ENCODE measurements at regions not wholly inside any gene's neighbourhood (a gene's known extent, or its start where the extent isn't known, plus 50 kb on each side); places are given as distances from the start of the nearest gene placed in this dataset.

- TF ChIP-seq, protein P1, sequence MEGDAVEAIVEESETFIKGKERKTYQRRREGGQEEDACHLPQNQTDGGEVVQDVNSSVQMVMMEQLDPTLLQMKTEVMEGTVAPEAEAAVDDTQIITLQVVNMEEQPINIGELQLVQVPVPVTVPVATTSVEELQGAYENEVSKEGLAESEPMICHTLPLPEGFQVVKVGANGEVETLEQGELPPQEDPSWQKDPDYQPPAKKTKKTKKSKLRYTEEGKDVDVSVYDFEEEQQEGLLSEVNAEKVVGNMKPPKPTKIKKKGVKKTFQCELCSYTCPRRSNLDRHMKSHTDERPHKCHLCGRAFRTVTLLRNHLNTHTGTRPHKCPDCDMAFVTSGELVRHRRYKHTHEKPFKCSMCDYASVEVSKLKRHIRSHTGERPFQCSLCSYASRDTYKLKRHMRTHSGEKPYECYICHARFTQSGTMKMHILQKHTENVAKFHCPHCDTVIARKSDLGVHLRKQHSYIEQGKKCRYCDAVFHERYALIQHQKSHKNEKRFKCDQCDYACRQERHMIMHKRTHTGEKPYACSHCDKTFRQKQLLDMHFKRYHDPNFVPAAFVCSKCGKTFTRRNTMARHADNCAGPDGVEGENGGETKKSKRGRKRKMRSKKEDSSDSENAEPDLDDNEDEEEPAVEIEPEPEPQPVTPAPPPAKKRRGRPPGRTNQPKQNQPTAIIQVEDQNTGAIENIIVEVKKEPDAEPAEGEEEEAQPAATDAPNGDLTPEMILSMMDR (IDR thresholded peaks at IDR 0.05; ENCODE audit: low read length): no peak
- no peak for TF ChIP-seq EZH2 (IDR thresholded peaks at IDR 0.05; ENCODE audit: borderline replicate concordance, low read length)
These were observed 502.1 kb downstream of the GRIN2A start for GRCh38 chr16:9680019-9680655.

All from OCI-LY1 (cell line).